Spleen (tissue), 11 donors: ENCODE measurements at regions not wholly inside any gene's neighbourhood (a gene's known extent, or its start where the extent isn't known, plus 50 kb on each side); places are given as distances from the start of the nearest gene placed in this dataset.

Experiments used
- DNase-seq: peaks from one replicate; pipeline ENCODE4 v3.0.0-alpha.2; 2020
- H3K27ac ChIP-seq, 8 donors: fragments of 200-600 bp; sonication (generic) in 7 of 8; 1 replicate in 4 of 8; 2 replicates in 4 of 8; pipeline versions ENCODE4 v1.5.0 to v1.8.0; 2016 to 2021; ENCODE audit warnings: inconsistent platforms in 4 of 8, mild to moderate bottlenecking in 4 of 8, moderate library complexity in 1 of 8
- H3K27me3 ChIP-seq, 7 donors: fragments of 200-600 bp; sonication (generic) in 6 of 7; replicated peaks in 1 of 7; 1 replicate in 4 of 7; 2 replicates in 3 of 7; pipeline versions ENCODE4 v1.5.0 to v1.8.0; 2016 to 2021; ENCODE audit warnings: inconsistent platforms in 3 of 7, mild to moderate bottlenecking in 1 of 7
- H3K36me3 ChIP-seq, 6 donors: fragments of 200-600 bp; sonication (generic) in 5 of 6; 1 replicate in 4 of 6; 2 replicates in 2 of 6; pipeline versions ENCODE4 v1.5.0 to v1.8.0; 2016 to 2021; ENCODE audit warnings: inconsistent platforms in 2 of 6
- H3K4me1 ChIP-seq, 6 donors: fragments of 200-600 bp; sonication (generic) in 5 of 6; 1 replicate in 3 of 6; 2 replicates in 3 of 6; pipeline versions ENCODE4 v1.5.0 to v1.8.0; 2016 to 2021; ENCODE audit warnings: inconsistent platforms in 3 of 6
- H3K4me3 ChIP-seq, 8 donors: fragments of 200-600 bp; sonication (generic) in 7 of 8; 1 replicate in 4 of 8; 2 replicates in 4 of 8; pipeline versions ENCODE4 v1.5.0 to v1.8.0; 2016 to 2021; ENCODE audit warnings: inconsistent platforms in 4 of 8, mild to moderate bottlenecking in 4 of 8, moderate library complexity in 2 of 8
- H3K9me3 ChIP-seq, 8 donors: fragments of 200-600 bp; sonication (generic) in 7 of 8; 1 replicate in 4 of 8; 2 replicates in 4 of 8; pipeline versions ENCODE4 v1.5.0 to v1.8.0; 2016 to 2021; ENCODE audit warnings: inconsistent platforms in 4 of 8
- CTCF ChIP-seq, 11 experiments: fragments of 200-600 bp in 7 of 11; fragments of 450-650 bp in 4 of 11; sonication (generic) in 4 of 11; IDR thresholded peaks in 8 of 11; conservative IDR thresholded peaks in 3 of 11; 1 replicate in 7 of 11; 2 replicates in 4 of 11; pipeline versions ENCODE4 v1.4.0 to v1.8.0; 2016 to 2021; ENCODE audit warnings: antibody characterized with exemption in 11 of 11, inconsistent platforms in 4 of 11, mild to moderate bottlenecking in 1 of 11
- POLR2A ChIP-seq, 3 donors: fragments of 450-650 bp; IDR thresholded peaks; one replicate each; pipeline ENCODE4 v1.5.1; 2017; ENCODE audit warnings: antibody characterized with exemption in 3 of 3, mild to moderate bottlenecking in 1 of 3
- POLR2AphosphoS5 ChIP-seq, 3 donors: sonication (generic); formaldehyde crosslinking; IDR thresholded peaks; one replicate each; pipeline ENCODE4 v1.5.1; 2017; ENCODE audit warnings: antibody characterized with exemption in 3 of 3
- WGBS, 5 donors: extraction: QIAGEN DNeasy Blood & Tissue Kit in 3 of 5; methylation state at CpG; one replicate each; pipeline versions ENCODE4 v1.1.5 to v1.1.7; 2013 to 2018; 5-methylcytosine and 5-hydroxymethylcytosine counted together
- intact Hi-C: fragments of 100-400 bp; cut with DNase I; formaldehyde crosslinking; loops from one replicate; pipeline ENCODE4 v1.15.0; 2023; ENCODE audit warnings: low total_unique reads
- donor health status: healthy with polysubstance abuse.
- donor health status: DM: no; HTN: no; CAD: no; lungs with moderate emphysema.
- donor health status: DM: no; HTN: no; CAD: no.
- donor health status: Bipolar disorder and iron deficiency.
- donor health status: healthy.
- donor health status: DM: no; HTN: no; CAD: no.
- donor health status: DM: yes; HTN: yes; CAD: no.

- TF ChIP-seq POLR2A (IDR thresholded peaks at IDR 0.05), result no peak
- Histone ChIP-seq H3K4me3 (no peak overlapping the region), H3K9me3 (peaks cover 0 to 36% (median 11%) of the 10 kb centered on the region in 8 donors), H3K27me3 (no peaks in the 10 kb centered on the region), H3K36me3 (no peaks in the 10 kb centered on the region), H3K4me1 (no peaks in the 10 kb centered on the region), H3K27ac (no peak overlapping the region)
- 28 to 66% (median 62%) methylated on average over 1 of the region's 1 CpG for WGBS, 5 donors
- intact Hi-C loops, result no loop called here
- DNase-seq, result no peak
Measured at GRCh38 chr4:170938588-170938987, 848.8 kb upstream of the AADAT start.

GRCh38 chr4:170931321-170931720 lies 841.6 kb upstream of the AADAT start:
- TF ChIP-seq POLR2A (IDR thresholded peaks at IDR 0.05) (no peak), CTCF (IDR thresholded peaks at IDR 0.05 in 8 of 11, conservative IDR thresholded peaks at IDR 0.05 in 3 of 11) (no peak), POLR2AphosphoS5 (IDR thresholded peaks at IDR 0.05) (no peak)
- H3K27ac ChIP-seq, result no peak overlapping the region
- no peak for DNase-seq
- H3K27me3 ChIP-seq, result no peaks in the 10 kb centered on the region
- no peaks in the 10 kb centered on the region for H3K9me3 ChIP-seq
- intact Hi-C loops, result no loop called here
- H3K4me1 ChIP-seq, result no peaks in the 10 kb centered on the region
- no peaks in the 10 kb centered on the region for H3K36me3 ChIP-seq
- 52 to 79% (median 61%) methylated on average over 2 of the region's 2 CpGs for WGBS, 5 donors
- H3K4me3 ChIP-seq, result no peak overlapping the region

GRCh38 chr4:170888660-170889059 lies 798.9 kb upstream of the AADAT start:
- no peak for DNase-seq
- intact Hi-C loops, result no loop called here

GRCh38 chr4:170887396-170887795 lies 797.6 kb upstream of the AADAT start:
- intact Hi-C loops, result no loop called here
- 57 to 81% (median 64%) methylated on average over 3 of the region's 3 CpGs for WGBS, 5 donors

More at GRCh38 chr4:170888660-170889059, 798.9 kb upstream of the AADAT start:
- TF ChIP-seq CTCF (IDR thresholded peaks at IDR 0.05 in 8 of 11, conservative IDR thresholded peaks at IDR 0.05 in 3 of 11) (no peak), POLR2A (IDR thresholded peaks at IDR 0.05) (no peak), POLR2AphosphoS5 (IDR thresholded peaks at IDR 0.05) (no peak)
- Histone ChIP-seq H3K27me3 (no peaks in the 10 kb centered on the region), H3K27ac (no peak overlapping the region), H3K4me3 (no peak overlapping the region), H3K9me3 (peaks cover 0 to 13% (median 7%) of the 10 kb centered on the region in 8 donors), H3K4me1 (no peaks in the 10 kb centered on the region), H3K36me3 (no peaks in the 10 kb centered on the region)

More at GRCh38 chr4:170887396-170887795, 797.6 kb upstream of the AADAT start:
- no peak overlapping the region for H3K4me3 ChIP-seq
- no peaks in the 10 kb centered on the region for H3K27me3 ChIP-seq
- H3K9me3 ChIP-seq, result peaks cover 0 to under 1% (median 0%) of the 10 kb centered on the region in 8 donors
- DNase-seq, result no peak
- H3K4me1 ChIP-seq, result no peaks in the 10 kb centered on the region
- no peak overlapping the region for H3K27ac ChIP-seq
- no peak for TF ChIP-seq POLR2AphosphoS5 (IDR thresholded peaks at IDR 0.05)
- TF ChIP-seq POLR2A (IDR thresholded peaks at IDR 0.05), result no peak
- TF ChIP-seq CTCF (IDR thresholded peaks at IDR 0.05 in 8 of 11, conservative IDR thresholded peaks at IDR 0.05 in 3 of 11), result no peak
- H3K36me3 ChIP-seq, result no peaks in the 10 kb centered on the region
